ENCODE measurements at regions not wholly inside any gene's neighbourhood (a gene's known extent, or its start where the extent isn't known, plus 50 kb on each side); places are given as distances from the start of the nearest gene placed in this dataset.

- Histone ChIP-seq H2BK5ac (ENCODE audit: low read depth, low read length, poor library complexity, severe bottlenecking) (no peak overlapping the region), H3K4me2 (ENCODE audit: low read length, poor library complexity, severe bottlenecking) (no peak overlapping the region), H3K9me3 (ENCODE audit: control insufficient read depth, low read length) (peaks cover 6% of the 10 kb centered on the region), H3K4ac (ENCODE audit: low read depth in 1 of 2, low read length in 2 of 2) (no peak overlapping the region), H2BK12ac (ENCODE audit: low read length in 2 of 2) (no peak overlapping the region), H3K4me1 (ENCODE audit: control insufficient read depth, insufficient read depth, low read depth, low read length) (no peaks in the 10 kb centered on the region), H4K91ac (ENCODE audit: low read length) (no peak overlapping the region), H3K27ac (ENCODE audit: low read length, poor library complexity, severe bottlenecking) (no peak overlapping the region), H4K8ac (ENCODE audit: low read length) (no peak overlapping the region), H2BK15ac (ENCODE audit: low read depth, poor library complexity, severe bottlenecking) (no peak overlapping the region), H3K36me3 (ENCODE audit: control insufficient read depth in 1 of 2, insufficient read depth in 2 of 2, low read depth in 1 of 2, low read length in 2 of 2) (no peaks in the 10 kb centered on the region), H2AFZ (ENCODE audit: low read depth, low read length) (no peak overlapping the region), H3K27me3 (ENCODE audit: control insufficient read depth in 1 of 2, insufficient read depth in 1 of 2, low read length in 2 of 2) (no peaks in the 10 kb centered on the region), H3K79me1 (replicated peaks; ENCODE audit: low read length, poor library complexity, severe bottlenecking) (no peaks in the 10 kb centered on the region), H2BK120ac (ENCODE audit: low read depth, low read length) (no peak overlapping the region), H3K18ac (ENCODE audit: low read depth in 1 of 2, low read length in 2 of 2) (no peak overlapping the region), H3K23ac (ENCODE audit: low read length in 2 of 2) (no peak overlapping the region), H3K14ac (ENCODE audit: low read length in 2 of 2) (no peak overlapping the region), H3K4me3 (ENCODE audit: insufficient read depth in 1 of 2, low read depth in 1 of 2, low read length in 2 of 2) (no peak overlapping the region), H3K9ac (ENCODE audit: low read length) (no peak overlapping the region), H2AK5ac (ENCODE audit: low read length, severe bottlenecking) (no peak overlapping the region)
- WGBS: 41% methylated on average over 4 of the region's 5 CpGs
- peak; percentile 73 for DNase-seq
Observed at GRCh38 chr18:42192251-42193248, 237.5 kb downstream of the PIK3C3 start.

GRCh38 chr18:42196651-42197050, 241.6 kb downstream of the PIK3C3 start:
- H2BK15ac ChIP-seq (ENCODE audit: low read depth, poor library complexity, severe bottlenecking): no peak overlapping the region
- no peaks in the 10 kb centered on the region for H3K9me3 ChIP-seq (ENCODE audit: control insufficient read depth, low read length)
- no peak overlapping the region for H3K23ac ChIP-seq (ENCODE audit: low read length in 2 of 2)
- no peaks in the 10 kb centered on the region for H3K27me3 ChIP-seq (ENCODE audit: control insufficient read depth in 1 of 2, insufficient read depth in 1 of 2, low read length in 2 of 2)
- no peak overlapping the region for H2AK5ac ChIP-seq (ENCODE audit: low read length, severe bottlenecking)
- no peak overlapping the region for H3K18ac ChIP-seq (ENCODE audit: low read depth in 1 of 2, low read length in 2 of 2)
- H2BK120ac ChIP-seq (ENCODE audit: low read depth, low read length): no peak overlapping the region
- no peak overlapping the region for H3K4ac ChIP-seq (ENCODE audit: low read depth in 1 of 2, low read length in 2 of 2)
- no peak overlapping the region for H3K4me3 ChIP-seq (ENCODE audit: insufficient read depth in 1 of 2, low read depth in 1 of 2, low read length in 2 of 2)
- no peaks in the 10 kb centered on the region for H3K4me1 ChIP-seq (ENCODE audit: control insufficient read depth, insufficient read depth, low read depth, low read length)
- peak overlapping the region; percentile 20 for H3K27ac ChIP-seq (ENCODE audit: low read length, poor library complexity, severe bottlenecking)
- no peak overlapping the region for H2AFZ ChIP-seq (ENCODE audit: low read depth, low read length)
- no peak overlapping the region for H2BK12ac ChIP-seq (ENCODE audit: low read length in 2 of 2)
- no peak overlapping the region for H3K9ac ChIP-seq (ENCODE audit: low read length)
- H3K14ac ChIP-seq (ENCODE audit: low read length in 2 of 2): no peak overlapping the region
- no peaks in the 10 kb centered on the region for H3K79me1 ChIP-seq (replicated peaks; ENCODE audit: low read length, poor library complexity, severe bottlenecking)
- H4K8ac ChIP-seq (ENCODE audit: low read length): no peak overlapping the region
- peak; percentile 70 for DNase-seq
- no peak overlapping the region for H2BK5ac ChIP-seq (ENCODE audit: low read depth, low read length, poor library complexity, severe bottlenecking)
- H4K91ac ChIP-seq (ENCODE audit: low read length): no peak overlapping the region
- no peak overlapping the region for H3K4me2 ChIP-seq (ENCODE audit: low read length, poor library complexity, severe bottlenecking)
- H3K36me3 ChIP-seq (ENCODE audit: control insufficient read depth in 1 of 2, insufficient read depth in 2 of 2, low read depth in 1 of 2, low read length in 2 of 2): no peaks in the 10 kb centered on the region

- Histone ChIP-seq H3K4me2 (ENCODE audit: low read length, poor library complexity, severe bottlenecking) (no peak overlapping the region), H4K8ac (ENCODE audit: low read length) (no peak overlapping the region), H2BK5ac (ENCODE audit: low read depth, low read length, poor library complexity, severe bottlenecking) (no peak overlapping the region), H2BK120ac (ENCODE audit: low read depth, low read length) (no peak overlapping the region), H2AK5ac (ENCODE audit: low read length, severe bottlenecking) (no peak overlapping the region), H2BK12ac (ENCODE audit: low read length in 2 of 2) (no peak overlapping the region), H3K4ac (ENCODE audit: low read depth in 1 of 2, low read length in 2 of 2) (no peak overlapping the region), H3K4me3 (ENCODE audit: insufficient read depth in 1 of 2, low read depth in 1 of 2, low read length in 2 of 2) (no peak overlapping the region), H3K79me1 (replicated peaks; ENCODE audit: low read length, poor library complexity, severe bottlenecking) (no peaks in the 10 kb centered on the region), H3K36me3 (ENCODE audit: control insufficient read depth in 1 of 2, insufficient read depth in 2 of 2, low read depth in 1 of 2, low read length in 2 of 2) (no peaks in the 10 kb centered on the region), H3K27ac (ENCODE audit: low read length, poor library complexity, severe bottlenecking) (no peak overlapping the region), H2BK15ac (ENCODE audit: low read depth, poor library complexity, severe bottlenecking) (no peak overlapping the region), H3K9ac (ENCODE audit: low read length) (no peak overlapping the region), H3K27me3 (ENCODE audit: control insufficient read depth in 1 of 2, insufficient read depth in 1 of 2, low read length in 2 of 2) (no peaks in the 10 kb centered on the region), H3K4me1 (ENCODE audit: control insufficient read depth, insufficient read depth, low read depth, low read length) (no peaks in the 10 kb centered on the region), H2AFZ (ENCODE audit: low read depth, low read length) (no peak overlapping the region), H3K23ac (ENCODE audit: low read length in 2 of 2) (no peak overlapping the region), H3K9me3 (ENCODE audit: control insufficient read depth, low read length) (no peaks in the 10 kb centered on the region), H3K14ac (ENCODE audit: low read length in 2 of 2) (no peak overlapping the region), H3K18ac (ENCODE audit: low read depth in 1 of 2, low read length in 2 of 2) (no peak overlapping the region), H4K91ac (ENCODE audit: low read length) (no peak overlapping the region)
- no peak for DNase-seq
Observed at GRCh38 chr18:42201137-42201536, 246.1 kb downstream of the PIK3C3 start.

GRCh38 chr18:42211201-42211600, 256.2 kb downstream of the PIK3C3 start:
- H3K9me3 ChIP-seq (ENCODE audit: control insufficient read depth, low read length): no peaks in the 10 kb centered on the region
- H2AFZ ChIP-seq (ENCODE audit: low read depth, low read length): no peak overlapping the region
- no peak overlapping the region for H3K27ac ChIP-seq (ENCODE audit: low read length, poor library complexity, severe bottlenecking)
- H4K91ac ChIP-seq (ENCODE audit: low read length): no peak overlapping the region
- H2BK15ac ChIP-seq (ENCODE audit: low read depth, poor library complexity, severe bottlenecking): no peak overlapping the region
- no peak overlapping the region for H3K4me2 ChIP-seq (ENCODE audit: low read length, poor library complexity, severe bottlenecking)
- no peak for DNase-seq
- H3K23ac ChIP-seq (ENCODE audit: low read length in 2 of 2): no peak overlapping the region
- H3K14ac ChIP-seq (ENCODE audit: low read length in 2 of 2): no peak overlapping the region
- H2BK5ac ChIP-seq (ENCODE audit: low read depth, low read length, poor library complexity, severe bottlenecking): no peak overlapping the region
- H4K8ac ChIP-seq (ENCODE audit: low read length): no peak overlapping the region
- no peak overlapping the region for H2BK12ac ChIP-seq (ENCODE audit: low read length in 2 of 2)
- H2AK5ac ChIP-seq (ENCODE audit: low read length, severe bottlenecking): no peak overlapping the region
- H3K36me3 ChIP-seq (ENCODE audit: control insufficient read depth in 1 of 2, insufficient read depth in 2 of 2, low read depth in 1 of 2, low read length in 2 of 2): no peaks in the 10 kb centered on the region
- H3K18ac ChIP-seq (ENCODE audit: low read depth in 1 of 2, low read length in 2 of 2): no peak overlapping the region
- H3K4me3 ChIP-seq (ENCODE audit: insufficient read depth in 1 of 2, low read depth in 1 of 2, low read length in 2 of 2): no peak overlapping the region
- H2BK120ac ChIP-seq (ENCODE audit: low read depth, low read length): no peak overlapping the region
- WGBS: 95% methylated on average over 2 of the region's 5 CpGs
- H3K4ac ChIP-seq (ENCODE audit: low read depth in 1 of 2, low read length in 2 of 2): no peak overlapping the region
- H3K27me3 ChIP-seq (ENCODE audit: control insufficient read depth in 1 of 2, insufficient read depth in 1 of 2, low read length in 2 of 2): no peaks in the 10 kb centered on the region
- no peaks in the 10 kb centered on the region for H3K4me1 ChIP-seq (ENCODE audit: control insufficient read depth, insufficient read depth, low read depth, low read length)
- no peaks in the 10 kb centered on the region for H3K79me1 ChIP-seq (replicated peaks; ENCODE audit: low read length, poor library complexity, severe bottlenecking)
- no peak overlapping the region for H3K9ac ChIP-seq (ENCODE audit: low read length)

All from mesenchymal stem cell (in vitro differentiated cells and primary cell).